IPS DF 4.7 (cell line): ENCODE measurements at regions not wholly inside any gene's neighbourhood (a gene's known extent, or its start where the extent isn't known, plus 50 kb on each side); places are given as distances from the start of the nearest gene placed in this dataset.

Experiments used
- DNase-seq: peaks from one replicate; pipeline ENCODE4 v3.0.0-alpha.2; 2013; ENCODE audit warnings: low spot score; ENCODE audit errors: extremely low read depth

DNA sequence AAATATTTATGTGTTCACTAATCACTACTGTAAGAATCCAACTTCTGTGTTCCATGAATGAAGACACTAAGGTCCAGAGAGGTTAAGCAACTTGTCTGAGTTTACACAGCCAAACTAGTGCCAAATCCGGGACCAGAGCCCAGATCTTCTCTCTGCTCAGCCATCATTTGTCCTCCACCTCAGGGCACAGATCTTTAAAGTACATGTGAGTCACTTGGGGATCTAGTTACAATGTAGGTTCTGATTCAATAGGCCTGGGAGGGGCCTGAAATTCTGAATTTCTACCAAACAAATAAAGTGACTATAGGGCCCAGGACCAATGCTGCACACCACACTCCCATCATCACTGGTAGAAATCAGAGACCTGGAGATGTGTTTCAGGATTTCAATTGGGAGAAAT is 162.9 kb downstream of the GXYLT1 start:
- DNase-seq, result no peak

DNA sequence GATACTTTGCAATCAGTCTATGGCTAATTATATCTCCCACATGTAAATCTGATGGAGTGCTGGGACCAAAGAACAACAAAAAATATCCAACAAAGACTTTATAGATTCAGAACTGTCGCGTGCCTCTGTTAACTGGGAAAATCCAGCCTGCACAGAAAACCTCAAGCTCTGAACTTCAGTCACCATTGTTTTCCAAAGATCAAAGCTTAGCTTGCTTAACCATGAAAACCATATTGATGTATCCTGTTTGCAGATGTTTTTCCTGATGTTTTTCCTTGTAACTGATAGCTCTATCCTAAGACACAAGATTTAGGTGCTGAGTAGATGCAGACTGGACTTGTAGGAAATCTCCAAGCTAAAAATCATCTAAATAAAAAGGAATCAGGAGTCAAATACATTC is 163.7 kb downstream of the GXYLT1 start:
- no peak for DNase-seq

DNA sequence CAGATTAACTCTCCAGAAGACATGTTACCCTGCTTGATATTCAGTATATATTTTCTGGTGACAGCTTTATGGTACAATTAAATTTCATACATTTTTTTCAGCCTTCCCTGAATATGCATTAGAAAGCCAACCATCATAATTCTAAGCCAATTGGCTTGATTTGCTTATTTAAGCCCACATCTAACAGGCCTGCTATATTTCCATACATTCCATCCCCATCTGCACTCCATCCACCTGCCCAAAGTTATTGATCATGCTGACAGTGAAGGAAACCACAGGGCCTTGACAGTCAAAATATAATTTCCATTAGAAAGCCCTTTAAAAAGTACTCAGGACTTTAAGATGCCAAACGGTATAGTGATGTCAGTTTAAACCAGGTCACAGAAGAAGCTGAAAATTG is 164.3 kb downstream of the GXYLT1 start:
- DNase-seq, result no peak

DNA sequence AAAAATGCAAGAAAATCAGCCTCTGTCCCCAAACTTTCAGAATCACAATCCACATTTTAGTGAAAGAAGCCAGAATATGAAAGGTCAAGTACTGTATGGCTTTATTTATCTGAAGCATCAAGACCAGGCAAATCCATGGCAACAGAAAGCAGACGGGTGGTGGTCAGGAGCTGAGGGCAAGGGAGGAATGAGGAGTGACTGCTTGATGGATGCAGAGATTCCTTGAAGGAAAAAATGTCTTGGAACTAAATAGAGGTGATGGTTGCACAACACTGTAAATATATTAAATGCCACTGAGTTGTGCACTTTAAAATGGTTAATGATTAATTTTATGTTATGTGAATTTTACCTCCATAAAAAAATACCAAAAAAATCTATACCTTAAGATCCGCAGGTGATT is 165.1 kb downstream of the GXYLT1 start:
- no peak for DNase-seq

DNA sequence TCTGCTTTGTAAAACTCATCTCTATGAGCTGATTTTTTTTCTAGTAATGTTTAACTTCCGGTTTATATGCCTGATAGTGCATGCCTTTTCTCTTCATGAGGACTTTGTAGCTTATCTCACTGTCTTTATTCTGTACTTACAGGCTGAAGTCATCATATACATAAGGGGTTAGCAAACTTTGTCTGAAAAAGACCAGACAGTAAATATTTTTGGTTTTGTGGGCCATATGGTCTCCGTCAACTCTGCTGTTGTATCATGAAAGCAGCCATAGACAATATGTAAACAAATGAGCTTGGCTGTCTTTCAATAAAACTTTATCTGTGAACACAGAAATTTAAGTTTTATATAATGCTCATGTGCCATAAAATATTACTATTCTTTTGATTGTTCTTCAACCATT is 172.1 kb downstream of the GXYLT1 start:
- DNase-seq, result no peak

DNA sequence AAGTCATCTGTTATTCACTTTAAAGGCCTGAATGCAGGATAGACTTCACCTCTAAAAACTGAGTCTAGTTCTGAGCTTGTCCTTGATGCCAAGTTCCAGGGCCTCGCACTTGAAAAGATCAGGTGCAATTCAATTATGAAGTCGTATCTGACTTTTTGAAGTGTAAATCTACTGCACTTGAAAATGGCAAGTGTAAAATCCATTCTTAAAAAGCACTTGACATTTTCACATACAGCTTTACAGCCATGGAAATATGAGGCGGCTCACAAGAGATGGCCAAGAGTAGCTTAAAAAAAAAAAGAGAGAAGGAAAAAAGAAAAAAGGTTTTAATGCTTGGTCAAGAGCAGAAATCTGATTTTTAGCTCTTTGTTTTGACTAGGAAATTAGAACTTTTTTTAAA is 172.5 kb downstream of the GXYLT1 start:
- DNase-seq, result no peak

DNA sequence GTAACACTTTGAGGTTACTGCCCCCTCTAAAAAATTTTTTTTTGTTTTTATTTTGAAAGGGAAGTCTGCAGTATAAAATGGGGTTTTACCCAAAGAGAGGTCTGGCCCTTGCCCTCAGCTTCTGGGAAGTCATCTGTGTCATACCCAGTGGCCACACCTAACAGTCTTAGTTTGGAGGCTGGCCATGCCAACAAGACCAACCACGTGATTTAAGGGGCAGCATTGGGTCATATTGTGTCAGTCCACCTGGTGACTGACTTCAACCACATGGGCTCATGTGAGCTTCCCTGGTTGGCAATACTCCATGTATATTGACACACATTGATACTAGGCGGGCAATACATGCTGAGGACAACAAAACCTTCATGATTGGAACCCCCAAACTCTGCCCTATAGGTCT is 173.9 kb downstream of the GXYLT1 start:
- DNase-seq, result no peak

DNA sequence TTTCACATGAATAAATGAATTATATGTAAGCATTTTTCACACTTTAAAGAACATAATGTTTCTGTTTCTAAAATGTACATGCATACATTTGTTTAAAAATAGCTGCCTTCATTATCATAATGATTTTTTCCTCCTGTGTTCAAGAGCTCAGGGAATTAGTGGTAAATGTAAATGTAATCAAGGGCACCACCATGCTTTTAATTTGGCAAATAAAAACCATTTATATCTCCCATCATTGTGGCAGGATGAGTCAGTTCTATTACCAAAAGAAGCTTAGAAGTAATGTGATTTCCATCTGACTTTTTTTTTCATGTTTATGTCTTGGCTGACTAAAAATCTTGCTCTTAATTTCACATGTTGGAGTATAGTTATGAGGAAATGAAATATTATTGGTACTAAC is 176.1 kb downstream of the GXYLT1 start:
- no peak for DNase-seq

DNA sequence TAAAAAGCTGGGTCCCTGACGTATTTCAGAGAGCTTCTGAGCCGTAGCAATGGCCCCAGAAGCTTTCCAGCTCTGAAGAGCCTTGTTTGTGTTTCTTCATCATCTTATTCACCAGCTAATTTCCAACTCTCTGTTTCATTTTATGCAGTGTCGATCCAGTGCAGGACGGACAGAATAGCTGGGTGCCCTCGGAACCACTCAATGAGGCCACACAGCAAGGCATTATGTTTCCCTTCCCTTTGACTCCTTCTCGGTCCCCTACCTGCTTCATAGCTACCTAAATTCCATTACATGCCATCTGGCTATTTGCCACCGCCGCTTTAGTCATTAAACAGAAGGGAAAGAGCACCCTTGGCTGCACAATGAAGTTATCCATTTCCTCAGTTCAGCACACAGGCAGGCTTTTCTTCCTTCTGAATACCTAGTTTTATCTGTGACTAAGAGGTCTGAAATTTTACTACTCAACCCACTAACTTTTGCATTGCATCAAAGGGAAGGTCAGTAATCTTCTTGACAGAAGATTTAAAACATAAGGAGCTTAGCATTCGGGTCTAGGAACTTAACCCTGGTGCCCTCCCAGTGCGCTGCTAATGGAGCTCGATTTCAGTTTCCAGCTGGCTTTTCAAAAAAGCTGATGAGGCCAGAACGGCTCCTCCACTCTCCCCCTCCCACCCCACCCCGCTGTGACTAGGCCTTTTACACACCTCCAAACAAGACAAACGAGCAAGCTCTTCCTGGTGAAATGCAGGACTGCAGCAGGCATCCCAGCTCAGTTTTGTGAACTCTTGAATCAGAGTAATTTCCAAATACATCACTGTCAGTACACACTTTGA is 176.8 kb downstream of the GXYLT1 start:
- DNase-seq, result peak; percentile 36

DNA sequence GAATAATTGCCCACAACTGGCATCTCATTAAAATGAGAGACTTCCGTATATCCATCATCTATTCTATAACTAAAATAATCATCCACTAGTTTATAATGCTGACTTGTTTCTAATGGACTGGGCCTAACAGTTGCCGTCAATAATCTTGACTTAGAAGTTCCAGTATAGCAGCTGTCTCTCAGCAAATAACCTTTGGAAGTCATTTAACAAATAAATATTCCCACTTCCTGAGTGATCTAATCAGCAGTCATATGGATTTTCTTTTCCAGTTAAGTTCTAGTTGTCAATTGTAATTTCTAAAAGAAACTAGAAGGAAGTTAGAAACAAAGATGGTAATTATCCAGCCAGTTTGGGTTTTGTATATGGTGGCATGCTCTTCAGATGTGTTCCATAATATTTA is 177.8 kb downstream of the GXYLT1 start:
- DNase-seq, result no peak

DNA sequence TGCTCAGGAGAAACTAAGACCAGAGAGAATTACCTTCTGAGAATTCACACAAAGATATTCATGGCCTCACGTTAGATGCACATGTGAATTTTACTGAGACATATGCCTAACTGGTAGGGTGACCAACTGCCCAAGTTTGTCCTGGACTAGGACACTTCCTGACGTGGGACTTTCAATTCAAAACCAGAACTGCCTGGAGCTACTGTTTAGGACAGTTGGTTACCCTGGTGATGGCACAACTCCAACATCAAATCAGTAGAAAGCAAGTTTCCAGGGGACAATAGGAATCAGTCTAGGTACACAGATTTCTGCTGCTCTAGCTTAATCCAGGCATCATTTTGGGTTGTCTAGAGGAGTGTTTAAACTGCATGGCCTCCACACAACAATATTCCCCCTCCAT is 178.7 kb downstream of the GXYLT1 start:
- DNase-seq, result no peak

DNA sequence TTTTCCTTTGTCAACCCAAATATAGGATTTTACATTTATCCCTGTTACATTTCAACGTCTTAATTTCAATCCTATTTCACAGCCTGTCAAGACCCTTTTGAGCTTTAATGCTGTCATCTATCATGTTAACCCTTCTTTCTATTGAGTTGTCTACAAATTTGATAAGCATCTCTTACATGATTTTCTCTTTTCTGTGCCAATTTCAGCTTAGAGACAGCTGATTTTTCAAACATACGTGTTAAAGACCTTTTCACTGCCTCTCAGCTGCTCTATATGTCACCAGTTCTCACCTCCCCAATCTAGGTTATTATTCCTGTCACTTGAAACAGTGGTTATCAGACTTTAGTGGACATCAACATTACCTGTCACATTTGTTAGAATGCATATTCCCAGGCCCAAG is 181.3 kb downstream of the GXYLT1 start:
- DNase-seq, result no peak

DNA sequence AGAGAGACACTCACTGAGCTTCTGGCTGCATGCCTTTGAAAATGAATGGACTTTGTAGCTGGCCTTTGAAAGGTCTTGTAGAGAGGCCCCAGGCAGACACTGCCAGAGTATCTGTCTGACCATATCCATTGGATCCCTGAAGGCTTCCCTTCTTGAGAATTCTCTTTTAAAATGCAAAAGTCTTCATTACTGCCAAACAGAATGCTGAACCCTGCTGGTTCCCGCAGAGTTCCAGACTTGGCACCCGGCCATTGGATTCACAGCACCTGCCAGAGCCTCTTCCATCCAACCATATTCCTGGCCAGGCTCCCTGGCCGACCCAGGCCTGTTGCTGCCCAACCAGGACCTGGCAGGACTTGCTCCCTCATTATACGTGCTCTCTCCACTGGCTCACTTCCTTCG is 182.5 kb downstream of the GXYLT1 start:
- no peak for DNase-seq

DNA sequence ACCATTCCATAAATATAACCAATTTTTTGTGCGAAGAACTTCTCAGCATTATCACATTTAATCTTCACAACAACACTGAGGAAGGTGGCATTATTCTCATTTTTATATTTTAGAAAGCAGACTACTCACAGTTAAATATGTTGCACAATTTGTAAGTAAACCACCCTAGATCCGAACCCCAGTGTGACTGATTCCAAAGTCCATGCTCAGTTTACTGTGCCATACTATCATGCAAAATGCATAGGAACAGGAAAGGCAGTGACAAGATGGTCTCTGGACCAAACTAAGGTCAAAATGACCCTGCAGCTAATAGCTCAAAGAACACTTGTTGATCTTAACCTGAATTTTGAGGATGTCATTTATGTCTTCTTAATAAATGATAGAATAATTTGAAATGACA is 185.4 kb downstream of the GXYLT1 start:
- no peak for DNase-seq

DNA sequence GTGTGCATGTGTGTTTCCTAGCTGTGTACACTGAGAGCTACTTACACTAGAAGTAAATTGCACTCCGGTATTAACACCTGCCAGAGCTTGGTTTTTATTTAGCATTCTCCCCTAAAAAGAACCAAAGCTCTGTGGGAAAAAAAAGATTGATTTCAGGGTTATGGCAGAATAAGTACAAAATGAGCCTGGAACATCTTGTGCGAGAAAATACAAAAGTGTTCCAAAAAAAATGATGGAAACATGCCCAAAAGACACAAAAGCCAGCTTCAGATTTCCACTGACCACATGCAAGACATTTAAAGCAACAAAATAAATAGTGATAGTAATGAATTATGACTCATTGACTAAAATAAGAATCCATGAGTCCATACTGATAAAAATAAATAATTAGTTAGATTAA is 188.3 kb downstream of the GXYLT1 start:
- DNase-seq, result no peak

DNA sequence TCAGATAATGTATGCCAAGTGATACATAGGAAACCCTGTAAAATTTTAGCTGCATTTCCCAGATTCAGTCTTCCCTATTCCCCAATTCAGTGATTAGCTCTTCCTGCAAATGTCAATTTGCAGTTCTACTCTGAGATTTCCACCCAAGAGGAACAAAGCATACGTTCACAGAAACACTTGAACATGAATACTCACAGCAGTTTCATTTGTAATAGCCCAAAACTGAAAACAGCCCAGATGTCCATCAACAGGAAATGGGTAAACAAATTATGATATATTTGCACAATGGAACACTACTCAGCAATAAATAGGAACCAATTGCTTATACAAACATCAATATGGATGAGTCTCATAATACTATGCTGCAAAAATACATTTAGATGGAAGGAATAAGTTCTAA is 194.2 kb downstream of the GXYLT1 start:
- no peak for DNase-seq

DNA sequence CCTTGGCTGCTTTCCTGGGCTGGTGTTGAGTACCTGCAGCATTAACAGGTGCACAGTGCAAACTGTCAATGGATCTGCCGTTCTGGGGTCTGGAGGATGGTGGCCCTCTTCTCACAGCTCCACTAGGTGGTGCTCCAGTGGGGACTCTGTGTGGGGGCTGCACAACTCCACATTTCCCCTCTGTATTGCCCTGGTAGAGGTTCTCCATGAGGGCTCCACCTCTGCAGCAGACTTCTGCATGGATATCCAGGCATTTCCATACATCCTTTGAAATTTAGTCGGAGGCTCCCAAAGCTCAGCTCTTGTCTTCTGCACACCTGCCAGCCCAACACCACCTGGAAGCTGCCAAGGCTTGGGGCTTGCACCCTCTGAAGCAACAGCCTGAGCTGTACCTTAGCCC is 198.6 kb downstream of the GXYLT1 start:
- no peak for DNase-seq

DNA sequence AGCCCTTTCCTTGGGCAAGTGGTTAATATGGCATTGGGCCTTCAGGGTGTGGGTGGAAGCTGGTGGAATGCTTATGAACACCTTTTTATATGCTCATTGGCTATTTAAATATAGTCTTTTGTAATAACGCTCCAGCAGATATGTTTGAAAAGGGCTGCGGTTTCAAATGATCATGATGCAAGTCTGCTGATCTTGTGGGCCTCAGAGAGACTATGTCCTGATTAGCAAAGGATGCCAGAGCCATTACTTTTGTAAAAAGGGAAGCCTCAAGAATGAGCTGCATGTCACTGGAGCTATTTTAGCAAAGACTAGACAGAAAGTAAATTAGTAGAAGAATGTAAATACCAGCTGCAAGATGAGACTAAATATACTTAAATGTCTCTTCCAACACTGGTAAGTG is 200.5 kb downstream of the GXYLT1 start:
- no peak for DNase-seq

DNA sequence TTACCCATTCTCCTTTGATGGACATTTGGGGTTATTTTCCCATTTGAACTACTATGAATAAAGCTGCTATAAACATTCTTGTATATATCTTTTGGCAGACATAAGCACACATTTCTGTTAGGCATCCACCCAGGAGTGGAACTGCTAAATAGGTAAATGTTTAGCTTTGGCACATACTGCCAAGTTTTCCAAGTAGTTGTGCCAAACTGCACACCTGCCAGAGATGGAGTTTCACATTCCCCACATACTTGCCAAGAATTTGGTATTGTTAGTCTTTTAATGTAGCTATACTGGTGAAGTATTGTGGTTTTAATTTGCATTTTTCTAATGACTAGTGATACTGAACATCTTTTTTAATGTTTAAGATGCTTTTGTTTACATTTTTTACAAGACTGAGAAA is 201.0 kb downstream of the GXYLT1 start:
- no peak for DNase-seq

DNA sequence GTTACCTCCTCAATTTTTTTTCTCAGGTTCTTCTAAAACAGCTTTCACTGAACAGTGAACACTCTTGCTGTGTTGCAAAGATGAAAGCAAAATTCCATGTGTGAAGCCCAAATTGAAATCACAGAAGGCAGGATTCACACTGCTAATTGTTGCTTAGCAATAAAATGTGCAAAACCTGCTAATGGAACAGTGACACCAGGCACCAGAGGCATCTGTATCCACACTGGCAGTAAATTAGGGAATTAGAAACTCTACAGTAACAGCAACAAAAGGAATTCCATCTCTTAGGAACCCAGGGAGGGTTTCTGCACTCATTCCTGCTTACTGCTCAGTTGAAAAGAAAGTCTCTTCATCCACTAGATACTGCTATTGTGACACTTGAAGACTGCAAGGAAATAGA is 202.3 kb downstream of the GXYLT1 start:
- no peak for DNase-seq

DNA sequence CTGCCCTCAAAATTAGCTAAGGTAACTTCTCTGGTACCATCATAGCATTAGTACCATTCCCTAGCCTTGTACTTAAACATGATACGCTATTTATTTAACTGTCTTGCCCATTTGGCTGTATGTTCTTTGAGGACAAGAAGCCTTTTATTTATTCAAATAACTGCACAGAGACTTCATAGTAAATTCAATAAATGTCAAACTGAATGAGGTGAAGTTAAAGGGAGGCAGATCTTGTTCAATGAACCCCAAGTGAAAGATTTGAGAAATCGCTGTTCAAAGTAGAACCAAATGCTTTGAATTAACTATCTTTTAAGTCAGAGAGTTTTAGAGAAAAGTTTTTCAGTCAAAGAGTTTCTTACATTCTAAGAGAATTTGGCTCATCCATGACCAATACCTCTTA is 203.6 kb downstream of the GXYLT1 start:
- no peak for DNase-seq

DNA sequence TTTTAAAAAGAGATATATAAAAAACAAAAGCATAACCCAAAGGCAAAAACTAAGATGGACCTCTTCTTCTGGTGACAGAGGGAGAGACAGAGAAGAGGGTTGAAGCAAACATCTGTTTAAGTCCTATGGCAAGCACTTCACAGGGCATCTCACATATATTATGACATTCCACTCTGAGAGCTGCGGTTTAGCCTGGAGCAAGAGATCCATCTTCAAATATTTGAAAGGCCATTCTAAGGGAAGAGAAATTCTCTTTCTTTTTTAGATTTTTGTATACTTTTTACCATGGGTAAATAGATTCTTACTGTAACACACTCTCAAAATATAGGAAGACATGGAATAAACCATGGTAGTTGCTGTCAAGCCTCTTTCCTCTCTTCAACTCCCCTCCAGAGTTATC is 204.1 kb downstream of the GXYLT1 start:
- DNase-seq, result no peak

DNA sequence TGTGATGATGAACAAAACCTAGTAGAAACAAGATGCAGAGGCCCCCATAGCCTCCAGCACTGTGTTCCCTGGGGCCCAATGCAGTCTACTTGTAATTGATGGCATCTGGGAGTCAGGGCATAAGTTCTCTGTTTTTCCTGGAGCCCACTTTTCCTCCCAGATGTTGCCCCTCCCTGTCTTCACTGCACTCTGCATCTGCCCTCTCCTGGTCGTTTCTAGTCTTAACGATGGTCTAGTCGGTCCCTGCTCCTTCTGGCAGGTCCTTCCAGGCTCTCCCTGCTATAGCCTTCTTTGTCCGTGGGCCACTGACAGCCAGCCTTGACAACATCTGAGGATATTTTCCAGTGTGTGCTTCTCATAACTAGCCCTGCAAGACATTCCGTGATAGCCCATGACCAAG is 208.3 kb downstream of the GXYLT1 start:
- DNase-seq, result no peak

DNA sequence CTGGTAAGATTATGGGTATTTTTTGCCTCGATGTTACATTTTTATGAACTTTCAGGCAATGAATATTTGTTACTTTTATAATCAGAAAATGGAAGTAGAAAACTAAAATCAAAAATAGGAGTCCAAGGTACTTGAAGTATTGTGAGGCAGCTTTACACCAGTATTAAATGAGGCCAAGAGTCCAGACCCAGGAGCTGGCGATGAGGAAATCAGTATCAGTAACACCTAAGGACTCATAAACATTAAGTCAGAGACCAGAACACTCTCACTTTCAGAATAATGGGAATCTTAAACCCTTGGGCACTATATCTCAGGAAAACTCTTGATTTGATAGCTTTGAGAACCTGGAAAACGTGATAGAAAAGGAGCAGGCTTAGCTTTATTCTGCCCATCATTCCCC is 208.8 kb downstream of the GXYLT1 start:
- DNase-seq, result no peak
